Progenitor cell of endocrine pancreas (in vitro differentiated cells): ENCODE measurements at regions not wholly inside any gene's neighbourhood (a gene's known extent, or its start where the extent isn't known, plus 50 kb on each side); places are given as distances from the start of the nearest gene placed in this dataset.

Experiments
- DNase-seq: peaks from one replicate; pipeline ENCODE4 v3.0.0; 2021; ENCODE audit warnings: low spot score; ENCODE audit not compliant: unreplicated experiment
- H3K27ac Mint-ChIP-seq: 2 replicates; pipeline ENCODE4 v1.8.0; 2021; ENCODE audit warnings: mild to moderate bottlenecking, moderate library complexity, mixed read lengths
- H3K27me3 Mint-ChIP-seq: 2 replicates; pipeline ENCODE4 v1.8.0; 2021; ENCODE audit warnings: mixed read lengths
- H3K36me3 Mint-ChIP-seq: 2 replicates; pipeline ENCODE4 v1.8.0; 2022; ENCODE audit warnings: mixed read lengths; ENCODE audit not compliant: insufficient read depth
- H3K4me1 Mint-ChIP-seq: 2 replicates; pipeline ENCODE4 v1.8.0; 2021; ENCODE audit warnings: low read depth, mixed read lengths
- H3K4me3 Mint-ChIP-seq: 2 replicates; pipeline ENCODE4 v1.8.0; 2021; ENCODE audit warnings: low read depth, mild to moderate bottlenecking, moderate library complexity, mixed read lengths
- H3K9me3 Mint-ChIP-seq: 2 replicates; pipeline ENCODE4 v1.8.0; 2021; ENCODE audit warnings: low read depth, mixed read lengths
- TF ChIP-seq, protein P1 (sequence below): fragments of 200-600 bp; sonication (generic); IDR thresholded peaks from one replicate; pipeline ENCODE4 v1.5.0; 2021; ENCODE audit warnings: antibody characterized with exemption, mild to moderate bottlenecking; ENCODE audit not compliant: unreplicated experiment

DNA sequence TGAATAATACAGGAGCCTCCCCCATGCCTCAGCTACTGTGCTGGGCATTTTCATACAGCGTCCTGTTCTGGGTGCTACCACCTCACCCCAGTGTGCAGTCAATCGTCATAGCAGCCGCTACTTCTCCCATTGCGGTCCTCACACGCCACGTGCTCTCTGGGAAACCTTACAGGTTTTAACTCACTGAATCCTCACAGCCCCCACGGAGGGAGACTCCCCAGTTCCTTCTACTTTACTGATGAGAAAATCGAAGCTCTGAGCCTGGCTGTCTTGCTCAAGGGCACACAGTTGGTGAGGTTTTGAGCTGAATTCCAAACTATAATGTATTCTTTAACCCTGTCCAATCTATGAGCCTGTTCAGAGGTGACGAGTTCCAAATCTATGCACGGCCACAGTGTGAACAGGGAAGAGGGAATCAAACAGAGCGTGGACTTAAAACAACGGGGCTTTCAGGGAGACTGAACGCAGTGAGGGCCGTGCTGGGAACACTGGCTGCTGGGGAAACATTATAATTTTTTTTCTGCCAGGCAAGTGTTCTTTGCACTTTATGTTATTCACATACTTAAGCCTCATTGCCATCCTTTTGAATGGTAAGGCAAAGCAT, 421.5 kb downstream of the BRD1 start:
- Mint-ChIP-seq H3K4me1 (no peaks in the 10 kb centered on the region), H3K36me3 (no peaks in the 10 kb centered on the region), H3K27ac (no peak overlapping the region), H3K9me3 (no peaks in the 10 kb centered on the region), H3K27me3 (peaks cover 36% of the 10 kb centered on the region), H3K4me3 (no peak overlapping the region)
- no peak for DNase-seq
- TF ChIP-seq, protein P1, sequence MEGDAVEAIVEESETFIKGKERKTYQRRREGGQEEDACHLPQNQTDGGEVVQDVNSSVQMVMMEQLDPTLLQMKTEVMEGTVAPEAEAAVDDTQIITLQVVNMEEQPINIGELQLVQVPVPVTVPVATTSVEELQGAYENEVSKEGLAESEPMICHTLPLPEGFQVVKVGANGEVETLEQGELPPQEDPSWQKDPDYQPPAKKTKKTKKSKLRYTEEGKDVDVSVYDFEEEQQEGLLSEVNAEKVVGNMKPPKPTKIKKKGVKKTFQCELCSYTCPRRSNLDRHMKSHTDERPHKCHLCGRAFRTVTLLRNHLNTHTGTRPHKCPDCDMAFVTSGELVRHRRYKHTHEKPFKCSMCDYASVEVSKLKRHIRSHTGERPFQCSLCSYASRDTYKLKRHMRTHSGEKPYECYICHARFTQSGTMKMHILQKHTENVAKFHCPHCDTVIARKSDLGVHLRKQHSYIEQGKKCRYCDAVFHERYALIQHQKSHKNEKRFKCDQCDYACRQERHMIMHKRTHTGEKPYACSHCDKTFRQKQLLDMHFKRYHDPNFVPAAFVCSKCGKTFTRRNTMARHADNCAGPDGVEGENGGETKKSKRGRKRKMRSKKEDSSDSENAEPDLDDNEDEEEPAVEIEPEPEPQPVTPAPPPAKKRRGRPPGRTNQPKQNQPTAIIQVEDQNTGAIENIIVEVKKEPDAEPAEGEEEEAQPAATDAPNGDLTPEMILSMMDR = no peak

GRCh38 chr22:49405590-49405989, 422.1 kb downstream of the BRD1 start:
- H3K4me3 Mint-ChIP-seq = no peak overlapping the region
- H3K9me3 Mint-ChIP-seq = no peaks in the 10 kb centered on the region
- no peaks in the 10 kb centered on the region for H3K36me3 Mint-ChIP-seq
- H3K27ac Mint-ChIP-seq = no peak overlapping the region
- no peaks in the 10 kb centered on the region for H3K4me1 Mint-ChIP-seq
- TF ChIP-seq, protein P1 = no peak
- peaks cover 36% of the 10 kb centered on the region for H3K27me3 Mint-ChIP-seq
- no peak for DNase-seq

GRCh38 chr22:49404576-49405241, 423.0 kb downstream of the BRD1 start:
- no peak overlapping the region for H3K4me3 Mint-ChIP-seq
- H3K27me3 Mint-ChIP-seq = peaks cover 33% of the 10 kb centered on the region
- no peaks in the 10 kb centered on the region for H3K4me1 Mint-ChIP-seq
- H3K27ac Mint-ChIP-seq = no peak overlapping the region
- no peaks in the 10 kb centered on the region for H3K36me3 Mint-ChIP-seq
- H3K9me3 Mint-ChIP-seq = no peaks in the 10 kb centered on the region
- TF ChIP-seq, protein P1 = no peak
- no peak for DNase-seq

- H3K9me3 Mint-ChIP-seq = no peaks in the 10 kb centered on the region
- H3K27ac Mint-ChIP-seq = no peak overlapping the region
- H3K36me3 Mint-ChIP-seq = no peaks in the 10 kb centered on the region
- H3K4me3 Mint-ChIP-seq = no peak overlapping the region
- no peak for DNase-seq
- peaks cover 27% of the 10 kb centered on the region for H3K27me3 Mint-ChIP-seq
- no peaks in the 10 kb centered on the region for H3K4me1 Mint-ChIP-seq
- TF ChIP-seq, protein P1 = no peak
Measured at GRCh38 chr22:49404020-49404419, 423.7 kb downstream of the BRD1 start.

DNA sequence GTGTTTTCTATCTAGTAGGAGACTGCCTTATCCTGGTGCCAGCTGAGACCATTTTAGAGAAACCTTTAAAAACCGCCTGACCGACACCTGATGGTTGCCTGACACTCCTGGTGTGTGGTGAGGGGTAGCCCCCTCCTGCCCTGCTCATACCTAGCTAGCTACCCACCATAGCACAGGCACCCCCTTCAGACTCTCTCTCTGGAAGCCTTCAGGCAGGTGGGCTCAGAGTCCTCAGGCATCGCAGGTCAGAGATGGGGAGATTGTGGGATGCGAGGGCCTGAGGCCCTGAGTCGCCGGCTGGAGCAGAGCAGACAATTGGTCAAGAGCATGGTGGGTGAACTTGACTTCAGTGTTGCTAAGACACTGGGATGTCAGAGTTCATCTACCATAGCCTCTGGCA, 424.6 kb downstream of the BRD1 start:
- peaks cover 22% of the 10 kb centered on the region for H3K27me3 Mint-ChIP-seq
- TF ChIP-seq, protein P1 = no peak
- no peaks in the 10 kb centered on the region for H3K9me3 Mint-ChIP-seq
- H3K4me1 Mint-ChIP-seq = no peaks in the 10 kb centered on the region
- no peak overlapping the region for H3K27ac Mint-ChIP-seq
- no peak for DNase-seq
- H3K4me3 Mint-ChIP-seq = no peak overlapping the region
- H3K36me3 Mint-ChIP-seq = no peaks in the 10 kb centered on the region
